ENCODE measurements at regions not wholly inside any gene's neighbourhood (a gene's known extent, or its start where the extent isn't known, plus 50 kb on each side); places are given as distances from the start of the nearest gene placed in this dataset.

DNA sequence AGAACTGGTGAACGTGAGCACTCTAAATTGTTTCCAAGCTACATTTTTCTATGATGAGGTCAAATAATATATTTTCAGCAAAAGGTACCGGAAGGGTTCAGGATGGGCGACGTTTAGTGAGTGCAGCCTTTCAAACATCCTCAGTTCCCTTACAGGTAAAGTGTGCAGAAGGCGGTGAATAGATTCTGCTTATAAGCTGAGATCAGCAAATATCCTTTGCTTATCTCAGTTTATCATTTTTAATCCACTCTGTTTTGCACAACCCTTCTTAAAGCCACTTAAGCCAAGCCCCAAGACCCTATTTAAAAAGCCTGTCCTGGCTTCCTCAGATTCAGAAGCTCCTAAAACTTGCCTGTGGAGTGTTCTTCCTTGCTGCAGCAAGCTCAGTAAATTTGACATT lies 103.1 kb upstream of the DGKB start:
- no peaks in the 10 kb centered on the region for H3K9me3 ChIP-seq (ENCODE audit: control insufficient read depth in 4 of 4, low read length in 3 of 4)
- no peak overlapping the region for H3K27ac ChIP-seq (ENCODE audit: low read depth in 1 of 2, low read length in 2 of 2)
- H3K9ac ChIP-seq (ENCODE audit: low read depth in 1 of 2, low read length in 2 of 2) = no peak overlapping the region
- DNase-seq (ENCODE audit: low spot score) = no peak
- WGBS = 90% methylated on average over 5 of the region's 5 CpGs
- no peaks in the 10 kb centered on the region for H3K27me3 ChIP-seq (ENCODE audit: control insufficient read depth in 4 of 4, insufficient read depth in 4 of 4, low read length in 3 of 4)
- TF ChIP-seq FOXA1 (IDR thresholded peaks at IDR 0.05) = no peak
- TF ChIP-seq, protein P1, sequence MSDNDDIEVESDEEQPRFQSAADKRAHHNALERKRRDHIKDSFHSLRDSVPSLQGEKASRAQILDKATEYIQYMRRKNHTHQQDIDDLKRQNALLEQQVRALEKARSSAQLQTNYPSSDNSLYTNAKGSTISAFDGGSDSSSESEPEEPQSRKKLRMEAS (IDR thresholded peaks at IDR 0.05) = no peak
- TF ChIP-seq, protein P2, sequence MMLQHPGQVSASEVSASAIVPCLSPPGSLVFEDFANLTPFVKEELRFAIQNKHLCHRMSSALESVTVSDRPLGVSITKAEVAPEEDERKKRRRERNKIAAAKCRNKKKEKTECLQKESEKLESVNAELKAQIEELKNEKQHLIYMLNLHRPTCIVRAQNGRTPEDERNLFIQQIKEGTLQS (IDR thresholded peaks at IDR 0.05) = no peak
- no peak for TF ChIP-seq NR2F2 (IDR thresholded peaks at IDR 0.05)
- no peak for TF ChIP-seq EGR1 (IDR thresholded peaks at IDR 0.05; ENCODE audit: low read depth in 2 of 2)
- no peak for TF ChIP-seq GABPA (IDR thresholded peaks at IDR 0.05 in 1 of 2, conservative IDR thresholded peaks at IDR 0.05 in 1 of 2)
- TF ChIP-seq HNF4A (conservative IDR thresholded peaks at IDR 0.05) = no peak
- TF ChIP-seq, protein P3, sequence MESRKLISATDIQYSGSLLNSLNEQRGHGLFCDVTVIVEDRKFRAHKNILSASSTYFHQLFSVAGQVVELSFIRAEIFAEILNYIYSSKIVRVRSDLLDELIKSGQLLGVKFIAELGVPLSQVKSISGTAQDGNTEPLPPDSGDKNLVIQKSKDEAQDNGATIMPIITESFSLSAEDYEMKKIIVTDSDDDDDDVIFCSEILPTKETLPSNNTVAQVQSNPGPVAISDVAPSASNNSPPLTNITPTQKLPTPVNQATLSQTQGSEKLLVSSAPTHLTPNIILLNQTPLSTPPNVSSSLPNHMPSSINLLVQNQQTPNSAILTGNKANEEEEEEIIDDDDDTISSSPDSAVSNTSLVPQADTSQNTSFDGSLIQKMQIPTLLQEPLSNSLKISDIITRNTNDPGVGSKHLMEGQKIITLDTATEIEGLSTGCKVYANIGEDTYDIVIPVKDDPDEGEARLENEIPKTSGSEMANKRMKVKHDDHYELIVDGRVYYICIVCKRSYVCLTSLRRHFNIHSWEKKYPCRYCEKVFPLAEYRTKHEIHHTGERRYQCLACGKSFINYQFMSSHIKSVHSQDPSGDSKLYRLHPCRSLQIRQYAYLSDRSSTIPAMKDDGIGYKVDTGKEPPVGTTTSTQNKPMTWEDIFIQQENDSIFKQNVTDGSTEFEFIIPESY (IDR thresholded peaks at IDR 0.05) = no peak
- TF ChIP-seq, protein P4, sequence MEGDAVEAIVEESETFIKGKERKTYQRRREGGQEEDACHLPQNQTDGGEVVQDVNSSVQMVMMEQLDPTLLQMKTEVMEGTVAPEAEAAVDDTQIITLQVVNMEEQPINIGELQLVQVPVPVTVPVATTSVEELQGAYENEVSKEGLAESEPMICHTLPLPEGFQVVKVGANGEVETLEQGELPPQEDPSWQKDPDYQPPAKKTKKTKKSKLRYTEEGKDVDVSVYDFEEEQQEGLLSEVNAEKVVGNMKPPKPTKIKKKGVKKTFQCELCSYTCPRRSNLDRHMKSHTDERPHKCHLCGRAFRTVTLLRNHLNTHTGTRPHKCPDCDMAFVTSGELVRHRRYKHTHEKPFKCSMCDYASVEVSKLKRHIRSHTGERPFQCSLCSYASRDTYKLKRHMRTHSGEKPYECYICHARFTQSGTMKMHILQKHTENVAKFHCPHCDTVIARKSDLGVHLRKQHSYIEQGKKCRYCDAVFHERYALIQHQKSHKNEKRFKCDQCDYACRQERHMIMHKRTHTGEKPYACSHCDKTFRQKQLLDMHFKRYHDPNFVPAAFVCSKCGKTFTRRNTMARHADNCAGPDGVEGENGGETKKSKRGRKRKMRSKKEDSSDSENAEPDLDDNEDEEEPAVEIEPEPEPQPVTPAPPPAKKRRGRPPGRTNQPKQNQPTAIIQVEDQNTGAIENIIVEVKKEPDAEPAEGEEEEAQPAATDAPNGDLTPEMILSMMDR (IDR thresholded peaks at IDR 0.05; ENCODE audit: low read depth, low read length, missing input control) = no peak
- peaks cover 2 to 9% (median 7%) of the 10 kb centered on the region in 4 donors for H3K4me1 ChIP-seq (ENCODE audit: control insufficient read depth in 4 of 4, insufficient read depth in 4 of 4, low read length in 3 of 4)
- H3K36me3 ChIP-seq (ENCODE audit: control insufficient read depth in 4 of 4, insufficient read depth in 3 of 4, low read depth in 1 of 4, low read length in 3 of 4) = no peaks in the 10 kb centered on the region
- H3K4me3 ChIP-seq (ENCODE audit: low read depth in 1 of 3, low read length in 3 of 3) = no peak overlapping the region

DNA sequence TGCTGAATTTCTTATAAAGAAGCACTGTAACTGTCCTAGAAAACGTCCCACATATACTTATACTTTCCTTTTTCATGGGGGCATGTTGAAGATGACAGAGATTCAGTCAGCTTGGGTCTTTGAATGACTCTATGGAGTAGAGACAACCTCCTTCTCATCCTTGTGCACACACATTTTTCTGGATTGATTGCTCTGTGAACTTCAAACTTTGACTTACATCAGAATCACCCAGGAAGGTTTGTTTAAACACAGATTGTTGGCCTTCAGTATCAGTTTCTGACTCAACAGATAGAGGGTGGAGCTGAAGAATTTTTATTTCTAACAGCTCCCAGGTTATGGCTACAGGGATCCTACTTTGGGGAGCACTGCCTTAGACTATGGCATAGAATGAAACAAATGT lies 97.6 kb upstream of the DGKB start:
- no peak overlapping the region for H3K9ac ChIP-seq (ENCODE audit: low read depth in 1 of 2, low read length in 2 of 2)
- H3K4me3 ChIP-seq (ENCODE audit: low read depth in 1 of 3, low read length in 3 of 3) = no peak overlapping the region
- no peaks in the 10 kb centered on the region for H3K36me3 ChIP-seq (ENCODE audit: control insufficient read depth in 4 of 4, insufficient read depth in 3 of 4, low read depth in 1 of 4, low read length in 3 of 4)
- peaks cover 0 to 4% (median 0%) of the 10 kb centered on the region in 4 donors for H3K9me3 ChIP-seq (ENCODE audit: control insufficient read depth in 4 of 4, low read length in 3 of 4)
- H3K27me3 ChIP-seq (ENCODE audit: control insufficient read depth in 4 of 4, insufficient read depth in 4 of 4, low read length in 3 of 4) = no peaks in the 10 kb centered on the region
- no peak overlapping the region for H3K27ac ChIP-seq (ENCODE audit: low read depth in 1 of 2, low read length in 2 of 2)
- TF ChIP-seq HNF4A (conservative IDR thresholded peaks at IDR 0.05) (peak; percentile 82 to 88), RXRA (IDR thresholded peaks at IDR 0.05) (peak; percentile 76 to 85), SP1 (IDR thresholded peaks at IDR 0.05) (peak; percentile 70), TAF1 (conservative IDR thresholded peaks at IDR 0.05) (no peak), HNF4G (IDR thresholded peaks at IDR 0.05) (no peak), RAD21 (IDR thresholded peaks at IDR 0.05) (peak; percentile 17 to 39), EGR1 (IDR thresholded peaks at IDR 0.05; ENCODE audit: low read depth in 2 of 2) (no peak), FOXA2 (IDR thresholded peaks at IDR 0.05) (peak; percentile 50), NR2F2 (IDR thresholded peaks at IDR 0.05) (no peak), YY1 (IDR thresholded peaks at IDR 0.05) (peak; percentile 30), FOXA1 (IDR thresholded peaks at IDR 0.05) (peak; percentile 53), JUND (IDR thresholded peaks at IDR 0.05) (peak in 1 of 2 donors; percentile 59)
- TF ChIP-seq, protein P1 (IDR thresholded peaks at IDR 0.05) = peak; percentile 54
- 62% methylated on average over 1 of the region's 1 CpG for WGBS
- no peak for DNase-seq (ENCODE audit: low spot score)
- peaks cover 2 to 8% (median 5%) of the 10 kb centered on the region in 4 donors for H3K4me1 ChIP-seq (ENCODE audit: control insufficient read depth in 4 of 4, insufficient read depth in 4 of 4, low read length in 3 of 4)
